ENCODE measurements at regions not wholly inside any gene's neighbourhood (a gene's known extent, or its start where the extent isn't known, plus 50 kb on each side); places are given as distances from the start of the nearest gene placed in this dataset.

DNA sequence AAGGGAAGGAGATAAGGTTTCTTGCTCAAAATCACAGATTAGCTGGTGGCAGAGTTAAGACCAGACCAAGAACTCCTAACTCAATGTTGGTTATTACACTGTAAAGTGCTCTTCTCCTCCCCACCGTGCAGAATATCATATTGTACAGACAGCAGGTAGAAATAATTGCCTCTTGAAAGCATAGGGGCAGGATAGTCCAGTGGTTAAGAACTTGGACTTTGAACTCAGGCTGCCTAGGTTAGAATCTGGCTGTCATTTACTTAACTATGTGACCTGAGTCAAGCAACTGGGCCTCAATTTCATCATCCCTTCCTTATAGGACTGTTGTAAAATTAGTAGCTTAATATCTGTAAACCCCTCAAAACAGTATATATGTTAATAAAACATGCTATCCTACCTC lies 114.9 kb upstream of the HIVEP3 start:
- DNase-seq: no peak

DNA sequence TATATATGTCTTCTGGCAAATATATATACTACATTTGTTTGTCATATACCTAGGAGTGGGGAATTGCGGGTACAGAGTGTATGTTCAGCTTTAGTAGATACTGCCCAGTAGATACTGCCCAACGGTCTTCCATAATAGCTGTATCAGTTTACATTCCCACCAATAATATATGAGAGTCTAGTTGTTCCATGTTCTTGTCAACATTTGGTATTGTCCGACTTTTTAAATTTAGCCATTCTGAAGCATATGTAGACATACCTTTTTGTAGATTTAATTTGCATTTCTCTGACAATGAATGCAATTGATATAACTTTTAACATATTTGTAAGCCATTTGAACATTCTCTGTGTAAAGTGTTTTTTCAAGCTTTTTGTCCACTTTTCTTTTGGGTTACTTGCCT lies 99.0 kb upstream of the HIVEP3 start:
- no peak for DNase-seq

DNA sequence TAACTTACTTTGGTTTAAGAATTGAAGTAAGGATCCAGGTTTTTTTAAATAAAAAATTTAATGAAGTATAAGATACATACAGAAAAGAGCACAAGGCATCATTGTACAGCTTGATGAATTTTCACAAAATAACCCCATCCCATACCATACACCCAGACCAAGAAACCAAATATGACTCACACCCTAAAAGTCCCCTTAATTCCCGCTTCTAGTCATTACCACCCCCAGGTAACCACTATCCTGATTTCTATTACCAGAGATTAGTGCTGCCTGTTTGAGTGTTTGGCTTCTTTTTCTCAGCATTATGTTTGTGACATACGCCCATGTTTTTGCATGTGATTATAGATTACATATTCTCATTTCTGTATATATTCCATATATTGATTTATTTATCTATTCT lies 98.5 kb upstream of the HIVEP3 start:
- DNase-seq: no peak

DNA sequence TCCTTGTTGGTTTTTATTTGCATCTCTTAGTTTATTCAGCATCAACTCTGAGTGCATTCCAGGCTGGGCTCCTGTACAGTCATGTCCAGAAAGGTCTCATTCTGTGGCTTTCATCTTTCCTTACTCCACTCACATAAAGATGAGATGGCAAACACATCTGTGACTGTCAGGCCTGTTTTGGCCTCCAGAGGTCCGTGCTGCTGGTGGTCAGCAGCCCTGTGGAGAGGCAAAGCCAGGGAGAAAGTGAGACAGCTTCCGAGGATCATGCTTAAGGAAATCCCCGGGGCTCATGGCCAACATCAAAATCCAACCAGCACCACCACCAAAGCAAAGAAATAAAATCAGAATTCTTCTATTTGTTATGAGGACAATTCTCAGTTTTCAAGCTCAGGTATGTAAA lies 96.1 kb upstream of the HIVEP3 start:
- DNase-seq: no peak

DNA sequence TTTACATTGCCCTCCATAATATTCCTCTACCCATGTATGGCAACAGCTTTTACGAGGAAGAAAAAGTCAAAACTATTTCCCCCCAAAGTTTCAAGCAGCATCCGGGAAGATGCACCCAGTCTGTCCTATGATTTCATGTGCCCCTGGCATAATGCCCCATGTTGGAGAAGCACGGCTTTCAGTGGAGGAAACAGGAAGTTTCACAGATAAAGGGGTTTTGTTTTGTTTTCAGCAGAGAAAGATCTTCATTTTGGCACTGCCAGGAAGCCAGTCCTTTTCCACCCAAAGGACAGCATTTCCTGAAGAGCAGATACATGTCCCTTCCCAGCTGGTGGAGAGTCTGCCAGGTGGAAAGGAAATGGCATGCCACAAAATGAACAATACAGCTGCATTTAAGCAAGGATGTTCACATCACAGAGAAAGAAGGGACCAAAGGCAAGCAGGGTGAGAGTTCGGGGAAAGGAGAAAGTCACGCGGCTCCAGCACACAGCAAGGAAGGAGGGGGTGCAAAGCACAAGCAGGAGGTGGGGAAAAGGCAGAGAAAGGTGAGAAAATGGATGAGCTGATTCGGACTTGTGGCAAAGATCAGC lies 95.3 kb upstream of the HIVEP3 start:
- DNase-seq: no peak

DNA sequence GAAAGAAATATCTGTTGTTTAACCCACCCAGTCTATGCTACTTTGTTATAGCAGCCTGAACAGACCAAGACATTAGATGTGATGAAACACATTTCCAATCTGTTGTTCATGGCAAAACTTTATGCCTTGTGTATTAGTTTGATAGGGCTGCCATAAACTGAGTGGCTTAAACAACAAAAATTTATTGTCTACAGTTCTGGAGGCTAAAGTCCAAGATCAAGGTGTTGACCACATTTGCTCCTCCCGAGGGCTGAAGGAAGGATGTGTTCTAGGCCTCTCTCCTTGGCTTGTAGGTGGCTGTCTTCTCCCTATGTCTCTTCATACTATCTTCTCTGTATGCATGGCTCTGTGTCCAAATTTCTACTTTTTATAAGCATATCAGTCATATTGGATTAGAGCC lies 94.1 kb upstream of the HIVEP3 start:
- DNase-seq: no peak

DNA sequence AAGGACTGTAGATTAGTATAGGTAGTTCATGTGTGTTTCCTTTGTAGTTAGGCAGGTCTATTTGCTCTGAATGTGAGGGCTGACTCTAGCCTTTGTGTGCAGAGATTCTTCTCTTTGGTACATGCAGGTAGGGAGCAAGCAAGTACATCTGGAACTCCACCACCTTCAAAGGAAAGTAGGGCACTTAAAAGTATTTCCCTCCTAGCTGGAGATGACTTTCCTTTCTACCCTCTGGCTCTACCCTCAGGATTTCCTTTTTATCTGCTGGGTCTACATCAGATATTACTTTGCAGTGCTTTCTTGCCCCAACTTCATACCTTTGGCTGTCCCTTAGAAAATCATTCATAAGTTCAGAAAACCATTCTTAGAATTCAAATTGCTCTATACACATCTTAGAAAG lies 91.7 kb upstream of the HIVEP3 start:
- no peak for DNase-seq

DNA sequence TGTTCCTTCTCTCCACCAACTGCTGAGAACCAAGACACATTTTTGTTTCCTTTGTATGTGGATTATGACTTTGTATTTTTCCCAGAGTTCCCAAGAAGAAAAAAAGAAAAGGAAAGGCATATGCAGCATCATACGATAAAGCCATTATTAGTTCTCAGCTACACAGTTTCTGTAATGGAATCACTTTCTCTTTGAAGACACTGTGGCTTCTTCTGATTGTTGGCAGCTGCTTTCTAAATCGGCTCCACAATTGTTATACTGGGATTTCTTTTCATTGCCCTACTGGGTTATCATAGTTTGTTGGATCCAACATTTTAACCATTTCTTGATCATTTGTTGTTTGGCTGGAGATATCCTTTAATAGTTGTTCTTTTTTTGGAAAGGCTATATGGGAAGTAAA lies 89.5 kb upstream of the HIVEP3 start:
- no peak for DNase-seq

DNA sequence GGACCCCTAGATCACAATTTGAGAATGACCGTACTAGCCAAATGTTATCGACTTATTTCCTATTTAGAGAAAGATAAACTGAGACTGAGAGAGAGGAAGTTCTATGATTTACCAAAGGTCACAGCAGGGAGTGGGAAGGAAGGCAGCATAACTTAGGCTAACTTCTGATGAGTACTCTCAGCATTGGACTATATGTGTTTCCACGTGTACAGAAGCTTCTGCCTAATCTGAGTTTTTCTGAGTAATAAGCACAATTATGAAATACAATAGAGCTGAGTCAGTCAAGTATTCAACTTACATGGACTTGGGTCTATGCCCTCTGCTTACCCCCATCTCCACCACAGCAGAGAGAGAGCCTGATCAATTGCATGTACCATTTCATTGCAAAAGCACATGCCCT lies 88.1 kb upstream of the HIVEP3 start:
- no peak for DNase-seq

DNA sequence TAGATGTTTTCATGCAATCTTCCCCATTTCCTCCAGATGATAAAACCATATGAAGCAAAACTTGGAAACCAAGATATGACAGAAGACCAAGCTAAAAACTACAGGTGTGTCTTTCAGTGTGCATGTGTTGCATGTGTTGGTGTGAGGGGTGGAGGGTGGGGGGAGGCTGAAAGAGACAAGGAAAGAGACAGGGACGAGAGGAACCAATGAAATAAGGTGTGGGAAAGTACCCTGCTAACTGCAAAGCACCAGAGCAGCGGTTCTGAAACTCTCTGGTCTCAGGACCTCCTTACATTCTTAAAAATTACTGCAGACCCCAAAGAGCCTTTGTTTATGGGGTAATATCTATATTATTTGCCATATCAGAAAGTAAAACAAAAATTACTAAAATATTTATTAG lies 87.4 kb upstream of the HIVEP3 start:
- DNase-seq: no peak

DNA sequence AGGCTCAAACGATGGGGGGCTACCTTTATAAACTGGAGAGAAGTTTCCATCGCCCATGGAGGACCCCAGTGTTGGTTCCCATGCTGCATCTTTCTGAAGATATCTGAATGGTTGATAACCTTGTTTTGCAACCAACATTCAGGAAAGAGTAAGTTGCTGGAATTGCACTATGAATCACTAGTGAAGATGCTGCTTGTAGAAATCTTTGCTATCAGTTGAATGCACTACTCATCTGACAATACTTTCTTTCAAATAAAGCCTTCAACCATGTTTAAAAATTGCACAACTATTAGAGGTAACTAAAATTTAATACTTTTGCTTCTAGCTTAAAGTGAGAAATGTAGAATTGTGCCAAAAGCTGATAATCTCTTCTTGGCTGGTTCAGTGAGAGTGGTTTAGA lies 86.8 kb upstream of the HIVEP3 start:
- DNase-seq: no peak

DNA sequence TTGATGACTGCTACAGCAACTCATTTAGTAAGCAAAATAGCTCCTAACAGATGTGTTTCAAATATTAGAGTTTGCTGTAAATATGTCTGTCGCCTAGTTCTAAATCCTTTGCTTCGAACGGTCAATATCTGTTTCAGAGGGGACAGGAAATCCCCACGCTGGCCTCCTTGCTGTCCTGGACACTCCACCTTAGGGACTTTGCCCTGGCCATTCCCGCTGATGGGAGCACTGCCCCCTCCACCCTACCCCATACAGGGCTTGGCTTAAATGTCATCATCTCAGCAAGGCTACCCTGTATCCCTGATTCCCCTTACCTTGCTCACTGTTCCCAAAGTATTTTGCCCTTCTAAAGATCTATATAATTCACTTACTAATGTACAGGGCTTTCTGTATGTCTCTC lies 86.1 kb upstream of the HIVEP3 start:
- no peak for DNase-seq

DNA sequence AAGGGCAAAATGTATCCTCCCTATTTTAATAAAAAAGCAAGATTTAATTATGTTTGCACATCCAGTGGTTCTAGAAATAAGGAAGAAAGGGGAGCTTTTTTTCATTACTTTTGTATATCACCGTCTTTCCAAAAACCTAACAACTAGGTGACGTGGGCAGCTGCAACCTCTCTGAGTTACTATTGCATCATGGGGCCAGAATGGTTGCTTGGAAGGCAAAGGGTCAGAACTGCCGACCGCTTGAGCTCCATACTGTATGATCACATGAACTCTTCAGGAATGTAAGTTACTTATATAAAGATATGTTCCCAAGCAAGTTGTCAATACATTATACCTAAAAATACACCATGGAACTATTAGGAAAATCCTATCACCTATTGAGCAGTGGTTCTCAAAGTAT lies 85.6 kb upstream of the HIVEP3 start:
- no peak for DNase-seq

DNA sequence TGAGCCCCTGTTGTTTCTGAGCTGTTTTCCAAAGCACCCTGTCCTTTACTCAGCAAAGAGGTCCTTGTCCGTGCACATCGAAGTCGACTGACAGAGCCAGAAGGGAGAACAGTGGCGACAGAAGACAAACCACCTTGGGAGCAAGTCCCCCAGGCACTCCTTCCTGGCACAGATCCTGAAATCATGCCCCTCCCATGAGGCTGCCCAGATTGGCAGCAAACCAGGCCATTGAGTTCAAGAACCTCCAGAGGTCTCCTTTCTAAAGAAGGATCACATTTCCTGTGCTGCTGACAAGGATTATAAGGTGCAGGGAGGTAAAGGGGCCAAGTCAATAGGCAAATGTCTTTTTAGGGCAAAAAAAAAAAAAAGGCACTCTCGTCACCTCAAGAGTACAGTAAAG lies 84.7 kb upstream of the HIVEP3 start:
- no peak for DNase-seq

DNA sequence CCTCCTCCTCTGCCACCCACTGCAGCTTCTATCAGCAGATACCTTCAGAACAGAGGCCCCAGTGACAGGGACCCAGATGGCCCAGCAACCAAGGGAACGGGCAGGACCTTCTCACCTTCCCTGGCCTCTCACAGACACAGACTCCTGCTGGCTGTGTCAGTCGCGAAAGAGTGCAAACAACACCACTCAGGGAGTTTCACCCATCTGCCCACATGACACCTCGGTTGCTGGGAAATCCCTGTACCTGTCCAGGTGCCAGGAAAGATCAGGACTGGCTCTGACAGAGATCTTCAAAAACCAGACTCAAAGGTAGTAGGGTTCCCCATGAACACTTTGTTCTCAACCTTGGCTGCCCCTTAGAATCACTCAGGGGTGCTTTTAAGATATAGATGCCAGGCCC lies 83.5 kb upstream of the HIVEP3 start:
- DNase-seq: no peak

DNA sequence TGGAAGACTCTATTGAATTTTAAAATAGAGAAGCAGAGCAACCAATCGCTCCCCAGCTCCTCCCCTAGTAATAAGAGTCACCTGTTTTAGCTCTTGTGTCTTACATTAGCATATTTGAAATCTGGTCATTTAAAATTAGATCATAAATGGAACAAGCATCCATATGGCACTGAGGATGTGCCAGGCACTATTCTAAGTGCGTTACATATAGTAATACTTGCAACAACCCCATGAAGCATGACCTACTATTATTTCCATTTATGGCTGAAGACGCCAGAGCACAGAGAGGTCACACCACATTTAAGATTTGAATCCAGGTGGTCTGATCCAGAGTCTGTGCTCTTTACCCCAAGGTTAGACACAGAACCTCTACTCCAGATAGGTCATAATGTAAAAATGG lies 82.0 kb upstream of the HIVEP3 start:
- DNase-seq: no peak

DNA sequence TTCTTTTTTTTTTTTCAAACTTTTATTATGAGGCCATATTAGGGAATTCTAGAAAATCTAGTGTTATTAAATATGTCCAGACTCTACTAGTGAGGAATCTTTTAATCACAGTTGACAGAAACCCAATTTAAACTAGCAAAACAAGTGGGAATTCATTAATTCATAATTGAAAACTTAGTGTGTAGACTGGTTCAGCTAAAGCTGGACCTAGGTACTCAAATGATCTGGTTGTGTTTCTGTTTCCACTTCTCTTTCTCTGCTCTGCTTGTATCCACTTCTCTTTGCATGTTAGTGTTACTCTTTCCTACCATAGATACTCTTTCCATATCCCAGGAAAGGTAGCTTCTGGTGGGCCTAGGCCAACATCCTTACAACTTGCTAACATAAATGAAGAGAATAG lies 81.2 kb upstream of the HIVEP3 start:
- no peak for DNase-seq

DNA sequence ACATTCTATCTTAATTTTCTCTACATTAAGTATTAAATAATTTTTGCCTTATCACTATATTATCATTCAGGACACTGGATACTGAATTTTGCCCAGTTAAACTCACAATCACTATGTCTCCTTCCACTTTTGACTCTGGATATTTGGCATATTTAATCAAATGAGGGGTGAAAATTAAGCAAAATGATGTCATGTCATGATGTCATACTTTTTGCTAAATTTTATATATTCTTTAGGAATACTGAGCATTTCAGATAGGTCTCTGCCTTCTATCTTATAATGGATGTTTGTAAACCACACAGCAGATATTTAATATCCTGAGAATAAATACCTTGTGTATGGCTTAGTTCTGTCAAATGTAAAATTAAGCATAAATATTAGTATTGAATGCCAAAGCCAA lies 79.5 kb upstream of the HIVEP3 start:
- no peak for DNase-seq

DNA sequence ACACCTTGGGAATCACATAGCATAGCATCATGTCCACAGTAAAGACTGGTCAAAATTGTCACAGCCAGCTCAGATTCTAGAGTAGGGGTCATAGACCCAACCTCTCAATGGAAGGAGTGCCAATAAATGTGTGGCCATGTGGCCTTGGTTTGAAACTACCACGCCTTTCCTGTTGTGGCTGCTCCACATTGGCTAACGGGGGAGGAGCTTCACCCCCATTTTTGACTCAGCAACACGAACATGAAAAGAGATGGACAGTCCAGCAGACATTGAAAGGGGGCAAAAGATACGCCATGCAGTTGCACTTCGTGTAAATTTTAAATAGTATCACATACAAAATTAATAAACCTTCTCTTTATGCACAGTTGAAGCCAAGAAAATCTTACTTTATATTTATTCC lies 78.4 kb upstream of the HIVEP3 start:
- no peak for DNase-seq

DNA sequence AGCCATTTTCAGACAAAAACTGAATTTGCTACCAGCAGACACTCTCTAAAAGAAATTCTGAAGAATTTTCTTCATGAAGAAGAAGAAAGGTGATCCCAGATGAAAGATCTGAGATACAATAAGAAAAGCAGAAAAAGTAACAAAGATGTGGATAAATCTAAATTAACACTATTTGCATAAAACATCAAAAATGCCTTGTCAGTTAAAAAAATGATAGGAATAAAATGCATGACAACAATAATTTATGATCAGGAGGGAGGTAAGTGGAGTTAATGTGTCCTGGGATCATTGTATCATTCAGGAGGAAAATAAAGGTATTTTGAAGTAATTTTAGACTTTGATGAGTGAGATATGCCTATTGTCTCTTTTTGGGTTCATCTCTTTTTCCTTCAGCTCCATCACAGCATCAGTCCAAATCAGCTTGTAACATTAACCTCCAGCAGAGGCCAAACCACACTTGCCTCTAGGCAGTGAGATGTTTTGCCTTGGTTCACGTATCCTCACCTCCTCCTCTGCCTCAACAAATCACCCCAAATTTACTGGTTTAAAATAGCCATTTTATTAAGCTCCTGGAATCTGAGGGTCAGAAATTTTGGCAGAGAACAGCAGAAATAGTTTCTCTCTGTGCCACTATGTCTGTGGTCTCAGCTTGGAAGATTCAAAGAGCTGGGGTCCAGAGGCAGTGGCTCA lies 76.9 kb upstream of the HIVEP3 start:
- DNase-seq: no peak

DNA sequence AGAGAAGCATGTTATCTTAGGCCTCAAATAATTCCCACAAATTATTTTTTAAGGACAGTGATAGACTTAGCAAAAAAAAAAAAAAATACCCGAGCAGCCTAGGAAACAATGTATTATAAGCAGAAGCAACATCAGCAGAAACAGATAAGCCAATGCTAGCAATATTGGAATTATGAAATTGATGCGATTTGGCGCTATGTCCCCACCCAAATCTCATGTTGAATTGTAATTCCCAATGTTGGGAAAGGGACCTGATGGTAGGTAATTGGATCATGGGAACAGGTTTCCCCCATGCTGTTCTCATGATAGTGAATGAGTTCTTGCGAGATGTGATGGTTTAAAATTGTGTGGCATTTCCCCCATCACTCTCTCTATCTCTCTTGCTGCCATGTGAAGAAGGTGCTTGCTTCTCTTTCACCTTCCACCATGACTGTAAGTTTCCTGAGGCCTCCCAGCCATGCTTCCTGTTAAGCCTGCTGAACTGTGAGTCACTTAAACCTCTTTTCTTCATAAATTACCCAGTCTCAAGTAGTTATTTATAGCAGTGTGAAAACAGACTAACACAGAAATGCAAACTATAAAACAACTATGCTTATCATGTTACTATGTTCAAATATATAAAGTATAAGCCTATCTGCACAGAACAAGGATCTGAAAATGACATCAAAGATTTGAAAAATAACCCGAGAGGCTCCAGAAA lies 75.6 kb upstream of the HIVEP3 start:
- no peak for DNase-seq

DNA sequence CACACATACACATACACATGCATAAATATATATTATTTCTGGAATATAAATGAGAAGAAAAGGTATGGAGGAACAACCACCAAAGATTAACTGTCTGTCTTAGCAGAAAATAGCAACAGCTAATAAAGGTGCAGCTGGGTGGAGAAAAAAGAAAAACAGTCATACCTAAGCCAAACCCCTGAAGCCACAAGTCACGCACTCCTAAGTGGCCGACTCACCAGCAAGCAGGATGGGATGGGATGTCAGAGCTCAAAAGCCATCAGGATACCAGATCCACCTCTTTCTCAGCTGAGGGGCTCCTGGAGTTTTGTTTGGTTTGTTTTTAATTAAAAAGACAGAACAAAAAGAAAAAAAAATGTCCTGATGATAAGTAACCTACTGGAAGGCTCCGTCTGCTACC lies 64.7 kb upstream of the HIVEP3 start:
- DNase-seq: no peak

DNA sequence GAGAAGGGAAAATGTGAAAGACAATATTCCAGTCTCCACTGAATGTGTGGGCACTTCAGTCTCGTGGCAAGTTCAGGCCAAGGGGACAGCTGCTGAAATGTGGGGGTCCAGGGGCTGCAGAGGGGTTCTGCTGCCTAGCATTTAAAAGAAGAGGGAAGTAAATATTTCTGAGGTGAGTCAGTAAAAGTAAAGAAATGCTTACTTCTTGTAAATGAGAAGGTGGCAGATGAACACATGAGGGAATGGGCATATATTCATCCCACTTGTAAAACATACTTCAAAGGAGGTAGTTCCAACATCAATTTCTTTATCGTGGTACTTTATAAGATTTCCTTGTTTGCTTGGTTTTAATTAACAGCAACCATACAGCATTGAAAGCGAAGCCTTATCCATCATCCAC lies 63.1 kb upstream of the HIVEP3 start:
- DNase-seq: no peak

DNA sequence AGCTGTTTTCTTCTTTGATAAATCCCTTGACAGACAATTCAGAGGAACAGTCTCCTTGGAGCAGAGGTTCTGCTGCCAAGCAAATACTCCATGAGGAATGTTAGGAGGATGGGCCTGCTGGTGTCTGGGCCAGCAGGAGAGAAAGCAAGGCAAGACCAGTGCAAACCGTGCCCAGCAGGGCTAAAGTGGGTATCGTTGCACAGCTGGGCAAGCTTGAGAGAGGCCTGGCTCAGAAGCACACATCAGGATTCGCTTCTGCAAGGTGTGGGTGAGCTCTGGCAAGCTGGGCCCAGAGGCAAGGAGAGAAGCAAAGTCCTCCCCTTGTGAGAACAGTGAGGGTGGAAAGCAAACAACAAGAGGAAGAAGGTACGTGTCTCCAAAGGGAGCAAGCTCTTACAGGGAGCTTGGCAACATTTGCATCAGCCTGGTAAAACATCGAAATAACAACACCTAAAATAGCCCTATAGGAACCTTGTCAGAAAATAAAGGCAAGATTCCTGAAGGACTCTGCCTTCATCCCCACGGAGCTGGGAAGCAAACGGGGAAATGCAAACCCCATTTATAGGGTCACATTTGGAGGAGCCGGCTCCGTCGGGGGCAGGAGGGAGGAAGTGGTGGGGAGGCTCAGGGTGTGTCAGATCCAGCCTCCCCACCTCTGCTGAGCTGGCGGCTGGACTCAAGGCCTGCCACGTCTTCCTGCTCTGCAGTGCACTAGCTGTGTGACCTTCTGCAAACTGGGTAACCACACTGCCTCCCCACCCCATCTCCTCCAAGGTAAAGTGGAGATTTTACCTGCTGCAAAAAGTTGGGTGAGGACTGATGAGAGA lies 62.3 kb upstream of the HIVEP3 start:
- DNase-seq: no peak

All from retina (tissue), 1 donor.